Neuronal stem cell (in vitro differentiated cells): ENCODE measurements at regions not wholly inside any gene's neighbourhood (a gene's known extent, or its start where the extent isn't known, plus 50 kb on each side); places are given as distances from the start of the nearest gene placed in this dataset.

Experiments
- DNase-seq: peaks from one replicate; pipeline ENCODE4 v3.0.0-alpha.2; 2013; ENCODE audit warnings: low spot score
- H2AFZ ChIP-seq: one replicate; pipeline ENCODE4 v1.6.1; 2013; ENCODE audit warnings: mild to moderate bottlenecking, low read length, inconsistent platforms
- H2AK5ac ChIP-seq: 2 replicates; pipeline ENCODE4 v1.6.1; 2013; ENCODE audit warnings: low read depth, mild to moderate bottlenecking, inconsistent platforms, low read length, moderate library complexity, mixed read lengths
- H2BK120ac ChIP-seq: 2 replicates; pipeline ENCODE4 v1.6.1; 2013; ENCODE audit warnings: low read depth, mild to moderate bottlenecking, inconsistent platforms, low read length, moderate library complexity, mixed read lengths
- H2BK12ac ChIP-seq: one replicate; pipeline ENCODE4 v1.6.1; 2013; ENCODE audit warnings: low read length, inconsistent platforms
- H2BK15ac ChIP-seq: 2 replicates; pipeline ENCODE4 v1.6.1; 2013; ENCODE audit warnings: mild to moderate bottlenecking, low read length, inconsistent platforms, mixed read lengths
- H2BK5ac ChIP-seq: one replicate; pipeline ENCODE4 v1.6.1; 2013; ENCODE audit warnings: inconsistent platforms, mild to moderate bottlenecking, low read length, moderate library complexity
- H3K14ac ChIP-seq: one replicate; pipeline ENCODE4 v1.6.1; 2013; ENCODE audit warnings: low read length, inconsistent platforms
- H3K18ac ChIP-seq: 2 replicates; pipeline ENCODE4 v1.6.1; 2013; ENCODE audit warnings: low read length, inconsistent platforms
- H3K23ac ChIP-seq: 2 replicates; pipeline ENCODE4 v1.6.1; 2013; ENCODE audit warnings: low read depth, mild to moderate bottlenecking, mixed read lengths, low read length, inconsistent platforms; ENCODE audit not compliant: poor library complexity
- H3K27ac ChIP-seq: replicated peaks from 3 replicates; pipeline ENCODE4 v1.5.1; 2013; ENCODE audit warnings: low read length, inconsistent platforms
- H3K27me3 ChIP-seq, 3 experiments: 2 replicates each; pipeline ENCODE4 v1.6.1; 2013; ENCODE audit warnings: low read length in 3 of 3, mild to moderate bottlenecking in 2 of 3, inconsistent platforms in 1 of 3, low read depth in 1 of 3, mixed read lengths in 1 of 3, moderate library complexity in 1 of 3; ENCODE audit not compliant: control insufficient read depth in 3 of 3, insufficient read depth in 3 of 3
- H3K36me3 ChIP-seq, 2 donors: replicated peaks in 1 of 2; 2 replicates each; pipeline ENCODE4 v1.6.1; 2013; ENCODE audit warnings: low read length in 2 of 2; ENCODE audit not compliant: control insufficient read depth in 2 of 2, insufficient read depth in 2 of 2
- H3K4ac ChIP-seq: 2 replicates; pipeline ENCODE4 v1.6.1; 2013; ENCODE audit warnings: inconsistent platforms, mild to moderate bottlenecking, low read length, moderate library complexity
- H3K4me1 ChIP-seq, 2 donors: 1 replicate in 1 of 2; 2 replicates in 1 of 2; pipeline ENCODE4 v1.6.1; 2013; ENCODE audit warnings: low read length in 2 of 2, low read depth in 1 of 2; ENCODE audit not compliant: control insufficient read depth in 2 of 2, insufficient read depth in 1 of 2
- H3K4me2 ChIP-seq: one replicate; pipeline ENCODE4 v1.6.1; 2013; ENCODE audit warnings: mild to moderate bottlenecking, low read length, inconsistent platforms; ENCODE audit not compliant: insufficient read depth, poor library complexity, severe bottlenecking
- H3K4me3 ChIP-seq, 2 donors: 2 replicates each; pipeline ENCODE4 v1.5.1; 2013; ENCODE audit warnings: low read length in 2 of 2, mild to moderate bottlenecking in 2 of 2, inconsistent platforms in 1 of 2, moderate library complexity in 1 of 2
- H3K79me1 ChIP-seq: one replicate; pipeline ENCODE4 v1.6.1; 2013; ENCODE audit warnings: low read depth, mild to moderate bottlenecking, inconsistent platforms, low read length, moderate library complexity
- H3K9ac ChIP-seq: one replicate; pipeline ENCODE4 v1.6.1; 2013; ENCODE audit warnings: mild to moderate bottlenecking, low read depth, low read length, inconsistent platforms; ENCODE audit not compliant: poor library complexity
- H3K9me3 ChIP-seq, 2 donors: replicated peaks in 1 of 2; 2 replicates each; pipeline versions ENCODE3 to v1.6.1; 2013; ENCODE audit warnings: low read length in 2 of 2, mild to moderate bottlenecking in 2 of 2, inconsistent platforms in 1 of 2, low read depth in 1 of 2, mixed read lengths in 1 of 2, moderate library complexity in 1 of 2; ENCODE audit not compliant: control insufficient read depth in 2 of 2, insufficient read depth in 1 of 2
- H4K8ac ChIP-seq: one replicate; pipeline ENCODE4 v1.6.1; 2013; ENCODE audit warnings: low read depth, mild to moderate bottlenecking, inconsistent platforms, low read length, moderate library complexity
- H4K91ac ChIP-seq: one replicate; pipeline ENCODE4 v1.6.1; 2013; ENCODE audit warnings: low read length, low read depth, mild to moderate bottlenecking, inconsistent platforms; ENCODE audit not compliant: poor library complexity
- WGBS, 2 donors: extraction: QIAGEN DNeasy Blood & Tissue Kit; methylation state at CpG; one replicate each; pipeline ENCODE4 v1.1.7; 2013; ENCODE audit warnings: missing lambda C conversion rate in 2 of 2, mixed read lengths in 1 of 2; ENCODE audit not compliant: insufficient read length in 2 of 2, insufficient replicate concordance in 1 of 2; ENCODE audit errors: extremely low coverage in 2 of 2; 5-methylcytosine and 5-hydroxymethylcytosine counted together

- Histone ChIP-seq H4K91ac (no peak overlapping the region), H2BK15ac (no peak overlapping the region), H3K4ac (no peak overlapping the region), H3K27me3 (no peaks in the 10 kb centered on the region), H3K4me2 (no peak overlapping the region), H2BK120ac (no peak overlapping the region), H2BK12ac (no peak overlapping the region), H3K27ac (no peak overlapping the region), H3K9ac (no peak overlapping the region), H3K14ac (no peak overlapping the region), H3K9me3 (no peaks in the 10 kb centered on the region), H3K4me3 (no peak overlapping the region), H3K36me3 (no peaks in the 10 kb centered on the region), H4K8ac (no peak overlapping the region), H3K23ac (no peak overlapping the region), H3K4me1 (no peaks in the 10 kb centered on the region), H2AFZ (no peak overlapping the region), H3K79me1 (no peaks in the 10 kb centered on the region), H2AK5ac (no peak overlapping the region), H3K18ac (no peak overlapping the region), H2BK5ac (no peak overlapping the region)
- WGBS, 2 donors, result no CpG with 5 or more reads among the region's 3 CpGs
- DNase-seq, result no peak
Observed at GRCh38 chr2:166661824-166662223, 167.8 kb upstream of the SCN7A start.

DNA sequence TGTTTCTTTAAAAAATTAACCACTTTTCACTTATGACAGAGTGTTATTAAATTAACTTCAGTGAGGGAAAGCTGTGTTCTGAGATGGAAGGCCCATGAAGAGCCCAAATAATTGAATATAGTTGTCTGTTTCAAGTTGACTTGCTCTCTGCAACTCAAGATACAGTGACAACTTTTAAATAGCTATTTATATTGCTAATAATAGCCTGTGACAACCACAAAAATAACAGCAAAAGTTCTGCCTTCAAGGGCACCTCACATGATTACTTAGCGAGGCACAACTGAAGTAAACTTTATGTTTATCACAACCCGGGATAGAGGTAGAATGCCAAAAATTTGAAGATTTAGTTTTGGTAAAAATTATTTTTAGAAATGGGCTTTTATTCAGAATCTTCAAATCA lies 167.3 kb upstream of the SCN7A start:
- H3K9me3 ChIP-seq, result no peaks in the 10 kb centered on the region
- no peak overlapping the region for H2BK120ac ChIP-seq
- H3K4me2 ChIP-seq, result no peak overlapping the region
- no peak overlapping the region for H3K27ac ChIP-seq
- H2BK5ac ChIP-seq, result no peak overlapping the region
- no CpG with 5 or more reads among the region's 2 CpGs for WGBS, 2 donors
- no peak overlapping the region for H4K91ac ChIP-seq
- no peaks in the 10 kb centered on the region for H3K36me3 ChIP-seq
- no peak overlapping the region for H3K4me3 ChIP-seq
- no peak overlapping the region for H2BK15ac ChIP-seq
- H3K27me3 ChIP-seq, result no peaks in the 10 kb centered on the region
- no peak for DNase-seq
- H4K8ac ChIP-seq, result no peak overlapping the region
- no peak overlapping the region for H3K23ac ChIP-seq
- H3K18ac ChIP-seq, result no peak overlapping the region
- H2AK5ac ChIP-seq, result no peak overlapping the region
- H3K79me1 ChIP-seq, result no peaks in the 10 kb centered on the region
- H2AFZ ChIP-seq, result no peak overlapping the region
- H3K14ac ChIP-seq, result no peak overlapping the region
- no peak overlapping the region for H3K9ac ChIP-seq
- H2BK12ac ChIP-seq, result no peak overlapping the region
- H3K4ac ChIP-seq, result no peak overlapping the region
- H3K4me1 ChIP-seq, result no peaks in the 10 kb centered on the region

GRCh38 chr2:166658901-166659300 lies 164.9 kb upstream of the SCN7A start:
- no CpG with 5 or more reads among the region's 1 CpG for WGBS, 2 donors
- no peak overlapping the region for H3K23ac ChIP-seq
- DNase-seq, result no peak
- H3K9ac ChIP-seq, result no peak overlapping the region
- no peak overlapping the region for H3K27ac ChIP-seq
- H4K8ac ChIP-seq, result no peak overlapping the region
- H2AFZ ChIP-seq, result no peak overlapping the region
- H2AK5ac ChIP-seq, result no peak overlapping the region
- no peaks in the 10 kb centered on the region for H3K4me1 ChIP-seq
- no peak overlapping the region for H3K4me2 ChIP-seq
- H2BK120ac ChIP-seq, result no peak overlapping the region
- H3K4ac ChIP-seq, result no peak overlapping the region
- H3K14ac ChIP-seq, result no peak overlapping the region
- H3K4me3 ChIP-seq, result no peak overlapping the region
- H3K18ac ChIP-seq, result no peak overlapping the region
- no peaks in the 10 kb centered on the region for H3K27me3 ChIP-seq
- no peak overlapping the region for H4K91ac ChIP-seq
- no peak overlapping the region for H2BK12ac ChIP-seq
- no peak overlapping the region for H2BK5ac ChIP-seq
- H3K36me3 ChIP-seq, result no peaks in the 10 kb centered on the region
- no peaks in the 10 kb centered on the region for H3K79me1 ChIP-seq
- H3K9me3 ChIP-seq, result no peaks in the 10 kb centered on the region
- no peak overlapping the region for H2BK15ac ChIP-seq

- H3K9me3 ChIP-seq, result no peaks in the 10 kb centered on the region
- H2BK15ac ChIP-seq, result no peak overlapping the region
- no peak overlapping the region for H2BK120ac ChIP-seq
- H3K27me3 ChIP-seq, result no peaks in the 10 kb centered on the region
- no peak overlapping the region for H3K4me3 ChIP-seq
- no peaks in the 10 kb centered on the region for H3K79me1 ChIP-seq
- no peak overlapping the region for H2BK5ac ChIP-seq
- no peak overlapping the region for H4K8ac ChIP-seq
- no peak overlapping the region for H2BK12ac ChIP-seq
- no CpG with 5 or more reads among the region's 4 CpGs for WGBS, 2 donors
- no peak overlapping the region for H3K9ac ChIP-seq
- no peak overlapping the region for H3K4me2 ChIP-seq
- no peak overlapping the region for H3K14ac ChIP-seq
- H3K36me3 ChIP-seq, result no peaks in the 10 kb centered on the region
- H3K4ac ChIP-seq, result no peak overlapping the region
- no peaks in the 10 kb centered on the region for H3K4me1 ChIP-seq
- no peak overlapping the region for H3K27ac ChIP-seq
- no peak for DNase-seq
- no peak overlapping the region for H3K18ac ChIP-seq
- no peak overlapping the region for H4K91ac ChIP-seq
- H2AK5ac ChIP-seq, result no peak overlapping the region
- H2AFZ ChIP-seq, result no peak overlapping the region
- H3K23ac ChIP-seq, result no peak overlapping the region
Observed at GRCh38 chr2:166653185-166653813, 159.2 kb upstream of the SCN7A start.
